ENCODE measurements at regions not wholly inside any gene's neighbourhood (a gene's known extent, or its start where the extent isn't known, plus 50 kb on each side); places are given as distances from the start of the nearest gene placed in this dataset.

DNA sequence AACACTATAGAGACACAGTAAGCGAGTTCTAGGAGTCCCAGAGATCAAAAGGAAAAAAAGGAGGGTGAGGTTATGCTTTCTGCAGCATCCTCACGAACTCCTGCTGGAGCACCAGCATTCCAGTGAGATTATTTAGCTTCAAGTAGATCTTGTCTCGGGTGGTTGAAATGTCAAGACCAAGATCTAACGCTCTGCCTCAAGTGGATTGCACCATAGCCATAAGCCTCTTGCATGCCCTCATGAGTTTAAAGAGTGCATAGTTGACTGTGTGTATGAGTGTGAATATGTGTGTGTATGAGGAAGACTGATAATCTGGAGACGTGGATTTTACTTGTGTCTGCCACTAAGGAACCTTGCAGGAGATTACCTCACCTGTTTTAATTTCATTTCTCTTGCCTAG is 335.3 kb upstream of the ADAMTSL1 start:
- TF ChIP-seq POLR2A (IDR thresholded peaks at IDR 0.05) (no peak), POLR2AphosphoS5 (IDR thresholded peaks at IDR 0.05) (no peak)
- TF ChIP-seq, protein P1, sequence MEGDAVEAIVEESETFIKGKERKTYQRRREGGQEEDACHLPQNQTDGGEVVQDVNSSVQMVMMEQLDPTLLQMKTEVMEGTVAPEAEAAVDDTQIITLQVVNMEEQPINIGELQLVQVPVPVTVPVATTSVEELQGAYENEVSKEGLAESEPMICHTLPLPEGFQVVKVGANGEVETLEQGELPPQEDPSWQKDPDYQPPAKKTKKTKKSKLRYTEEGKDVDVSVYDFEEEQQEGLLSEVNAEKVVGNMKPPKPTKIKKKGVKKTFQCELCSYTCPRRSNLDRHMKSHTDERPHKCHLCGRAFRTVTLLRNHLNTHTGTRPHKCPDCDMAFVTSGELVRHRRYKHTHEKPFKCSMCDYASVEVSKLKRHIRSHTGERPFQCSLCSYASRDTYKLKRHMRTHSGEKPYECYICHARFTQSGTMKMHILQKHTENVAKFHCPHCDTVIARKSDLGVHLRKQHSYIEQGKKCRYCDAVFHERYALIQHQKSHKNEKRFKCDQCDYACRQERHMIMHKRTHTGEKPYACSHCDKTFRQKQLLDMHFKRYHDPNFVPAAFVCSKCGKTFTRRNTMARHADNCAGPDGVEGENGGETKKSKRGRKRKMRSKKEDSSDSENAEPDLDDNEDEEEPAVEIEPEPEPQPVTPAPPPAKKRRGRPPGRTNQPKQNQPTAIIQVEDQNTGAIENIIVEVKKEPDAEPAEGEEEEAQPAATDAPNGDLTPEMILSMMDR (IDR thresholded peaks at IDR 0.05): no peak

All from prostate gland (tissue), 2 donors.